ENCODE measurements at regions not wholly inside any gene's neighbourhood (a gene's known extent, or its start where the extent isn't known, plus 50 kb on each side); places are given as distances from the start of the nearest gene placed in this dataset.
"Not testable (repeated sequence)": the region's sequence is repeated elsewhere in the genome, so short reads cannot be mapped to it uniquely, and the experiment has no call there.

- DNase-seq = not testable (repeated sequence)
Observed at GRCh38 chr6:7028963-7029362, 78.8 kb upstream of the RREB1 start.

- not testable (repeated sequence) for DNase-seq
Observed at GRCh38 chr6:7030968-7031367, 76.8 kb upstream of the RREB1 start.

- no peak for DNase-seq
Observed at GRCh38 chr6:7033202-7033601, 74.6 kb upstream of the RREB1 start.

- DNase-seq = no peak
Observed at GRCh38 chr6:7034055-7034454, 73.7 kb upstream of the RREB1 start.

- no peak for DNase-seq
Observed at GRCh38 chr6:7035837-7036249, 71.9 kb upstream of the RREB1 start.

GRCh38 chr6:7041511-7042026 lies 66.2 kb upstream of the RREB1 start:
- no peak for DNase-seq

- no peak for DNase-seq
Observed at GRCh38 chr6:7042056-7042653, 65.6 kb upstream of the RREB1 start.

GRCh38 chr6:7042654-7043545 lies 64.9 kb upstream of the RREB1 start:
- DNase-seq = peak in 1 of 14 donors; percentile 8

GRCh38 chr6:7045331-7045730 lies 62.4 kb upstream of the RREB1 start:
- DNase-seq = no peak

- no peak for DNase-seq
Observed at GRCh38 chr6:7045746-7046145, 62.0 kb upstream of the RREB1 start.

GRCh38 chr6:7047128-7047527 lies 60.6 kb upstream of the RREB1 start:
- no peak for DNase-seq

GRCh38 chr6:7047966-7048365 lies 59.8 kb upstream of the RREB1 start:
- DNase-seq = no peak

GRCh38 chr6:7048894-7049293 lies 58.9 kb upstream of the RREB1 start:
- DNase-seq = no peak

- no peak for DNase-seq
Observed at GRCh38 chr6:7050004-7050403, 57.8 kb upstream of the RREB1 start.

- peak in 6 of 14 donors; percentile 23 to 69 (median 36) for DNase-seq
Observed at GRCh38 chr6:7050872-7051779, 56.6 kb upstream of the RREB1 start.

- DNase-seq = peak in 7 of 14 donors; percentile 25 to 70 (median 41)
Observed at GRCh38 chr6:7051780-7052442, 55.9 kb upstream of the RREB1 start.

- peak in 7 of 14 donors; percentile 24 to 61 (median 50) for DNase-seq
Observed at GRCh38 chr6:7052443-7053011, 55.2 kb upstream of the RREB1 start.

GRCh38 chr6:7053125-7053774 lies 54.5 kb upstream of the RREB1 start:
- peak in 2 of 14 donors; percentile 10 for DNase-seq
